ENCODE measurements at regions not wholly inside any gene's neighbourhood (a gene's known extent, or its start where the extent isn't known, plus 50 kb on each side); places are given as distances from the start of the nearest gene placed in this dataset.

- H3K4me3 ChIP-seq (ENCODE audit: low read depth, low read length) = no peak overlapping the region
- TF ChIP-seq, protein P1, sequence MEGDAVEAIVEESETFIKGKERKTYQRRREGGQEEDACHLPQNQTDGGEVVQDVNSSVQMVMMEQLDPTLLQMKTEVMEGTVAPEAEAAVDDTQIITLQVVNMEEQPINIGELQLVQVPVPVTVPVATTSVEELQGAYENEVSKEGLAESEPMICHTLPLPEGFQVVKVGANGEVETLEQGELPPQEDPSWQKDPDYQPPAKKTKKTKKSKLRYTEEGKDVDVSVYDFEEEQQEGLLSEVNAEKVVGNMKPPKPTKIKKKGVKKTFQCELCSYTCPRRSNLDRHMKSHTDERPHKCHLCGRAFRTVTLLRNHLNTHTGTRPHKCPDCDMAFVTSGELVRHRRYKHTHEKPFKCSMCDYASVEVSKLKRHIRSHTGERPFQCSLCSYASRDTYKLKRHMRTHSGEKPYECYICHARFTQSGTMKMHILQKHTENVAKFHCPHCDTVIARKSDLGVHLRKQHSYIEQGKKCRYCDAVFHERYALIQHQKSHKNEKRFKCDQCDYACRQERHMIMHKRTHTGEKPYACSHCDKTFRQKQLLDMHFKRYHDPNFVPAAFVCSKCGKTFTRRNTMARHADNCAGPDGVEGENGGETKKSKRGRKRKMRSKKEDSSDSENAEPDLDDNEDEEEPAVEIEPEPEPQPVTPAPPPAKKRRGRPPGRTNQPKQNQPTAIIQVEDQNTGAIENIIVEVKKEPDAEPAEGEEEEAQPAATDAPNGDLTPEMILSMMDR (IDR thresholded peaks at IDR 0.05; ENCODE audit: low read depth, low read length) = no peak
Measured at GRCh38 chr16:54636221-54636793, 294.4 kb upstream of the IRX5 start.

DNA sequence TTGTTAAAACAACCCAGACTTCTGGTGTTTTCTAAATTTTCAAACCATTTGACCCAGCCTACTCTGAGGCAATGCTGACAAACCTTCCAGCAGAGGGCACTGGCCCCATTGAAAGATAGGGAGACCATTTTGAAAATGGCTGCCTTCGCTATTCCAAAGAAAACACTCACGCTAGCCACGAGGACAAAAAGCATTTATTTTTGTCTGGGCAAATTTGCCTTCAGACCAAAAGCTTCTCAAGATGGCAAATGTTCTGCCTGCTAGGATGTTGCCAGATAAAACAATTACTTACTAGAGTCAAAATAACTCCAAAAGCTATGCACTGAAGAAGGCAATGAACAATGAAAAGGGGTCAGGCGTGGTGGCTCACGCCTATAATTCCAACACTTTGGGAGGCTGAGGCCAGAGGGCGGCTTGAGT is 296.7 kb upstream of the IRX5 start:
- TF ChIP-seq, protein P1 (IDR thresholded peaks at IDR 0.05; ENCODE audit: low read depth, low read length) = no peak
- no peak overlapping the region for H3K4me3 ChIP-seq (ENCODE audit: low read depth, low read length)

- no peak overlapping the region for H3K4me3 ChIP-seq (ENCODE audit: low read depth, low read length)
- TF ChIP-seq, protein P1 (IDR thresholded peaks at IDR 0.05; ENCODE audit: low read depth, low read length) = no peak
Measured at GRCh38 chr16:54632322-54633220, 298.1 kb upstream of the IRX5 start.

DNA sequence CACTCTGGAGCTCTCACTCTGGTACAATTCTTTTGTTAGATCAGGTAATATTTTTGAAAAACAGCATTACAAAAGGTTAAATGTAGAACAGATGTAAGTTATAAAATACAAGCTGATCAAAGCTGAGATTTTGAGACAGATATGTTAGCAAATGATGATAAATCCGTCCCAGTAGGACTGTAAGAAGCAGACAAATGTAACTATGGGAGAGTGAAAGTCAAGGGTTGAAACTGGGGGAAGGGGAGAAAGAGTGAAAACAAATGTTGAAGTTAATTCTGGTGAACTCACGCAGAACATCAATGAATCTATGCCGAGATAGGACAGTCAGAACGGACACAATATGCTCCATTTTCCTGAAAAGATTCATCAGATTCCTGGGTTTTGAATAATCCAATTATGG is 298.9 kb upstream of the IRX5 start:
- H3K4me3 ChIP-seq (ENCODE audit: low read depth, low read length) = no peak overlapping the region
- TF ChIP-seq, protein P1 (IDR thresholded peaks at IDR 0.05; ENCODE audit: low read depth, low read length) = no peak

DNA sequence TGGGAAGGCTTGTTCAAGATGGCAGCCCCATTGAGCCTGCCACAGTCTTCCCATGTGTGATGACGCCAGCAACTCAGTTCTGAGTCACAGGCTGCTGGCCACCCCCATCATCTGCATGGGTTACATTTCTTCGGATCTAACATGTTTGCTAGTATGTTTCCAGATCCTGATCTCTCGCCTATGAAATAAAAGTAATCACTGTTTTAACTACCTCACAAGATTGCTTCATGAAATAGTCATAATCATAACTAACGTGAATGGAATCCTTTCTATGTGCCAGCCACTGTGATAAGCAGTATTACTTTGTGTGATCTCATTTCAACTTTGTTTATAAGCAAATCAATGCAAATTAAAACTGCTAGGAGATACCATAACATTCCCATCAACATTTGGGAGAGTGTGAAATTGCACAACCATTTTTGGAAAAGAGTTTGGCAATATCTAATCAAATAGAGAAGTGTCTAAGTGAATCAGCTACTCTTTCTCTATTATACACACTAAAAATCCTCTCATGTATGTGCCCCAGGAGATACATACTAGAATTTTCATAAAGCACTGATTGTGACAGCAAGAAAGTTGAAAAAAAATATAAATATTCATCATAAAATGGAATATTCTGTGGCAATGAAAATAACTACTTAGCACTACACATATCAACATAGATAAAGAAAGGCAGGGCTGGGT is 300.2 kb upstream of the IRX5 start:
- no peak overlapping the region for H3K4me3 ChIP-seq (ENCODE audit: low read depth, low read length)
- TF ChIP-seq, protein P1 (IDR thresholded peaks at IDR 0.05; ENCODE audit: low read depth, low read length) = no peak

GRCh38 chr16:54628796-54629625 is 301.7 kb upstream of the IRX5 start:
- TF ChIP-seq, protein P1 (IDR thresholded peaks at IDR 0.05; ENCODE audit: low read depth, low read length) = no peak
- H3K4me3 ChIP-seq (ENCODE audit: low read depth, low read length) = no peak overlapping the region

Measured in WI38 (cell line).